Ishikawa (cell line): ENCODE measurements at regions not wholly inside any gene's neighbourhood (a gene's known extent, or its start where the extent isn't known, plus 50 kb on each side); places are given as distances from the start of the nearest gene placed in this dataset.

ENCODE experiments used
- CEBPB ChIP-seq: IDR thresholded peaks from 2 replicates; pipeline ENCODE4 v1.6.1; 2012
- EGR1 ChIP-seq: IDR thresholded peaks from 2 replicates; pipeline ENCODE4 v1.6.1; 2012
- EP300 ChIP-seq: IDR thresholded peaks from 2 replicates; pipeline ENCODE4 v1.6.1; 2012; ENCODE audit warnings: borderline replicate concordance
- FOXM1 ChIP-seq: IDR thresholded peaks from 2 replicates; pipeline ENCODE4 v1.6.1; 2012; ENCODE audit warnings: low read depth, borderline replicate concordance
- RAD21 ChIP-seq: IDR thresholded peaks from 2 replicates; pipeline ENCODE4 v1.6.1; 2012; ENCODE audit warnings: low read depth
- TAF1 ChIP-seq: IDR thresholded peaks from 2 replicates; pipeline ENCODE4 v1.6.1; 2012; ENCODE audit warnings: low read depth, mild to moderate bottlenecking
- TCF12 ChIP-seq: IDR thresholded peaks from 2 replicates; pipeline ENCODE4 v1.6.1; 2012; ENCODE audit warnings: low read depth
- YY1 ChIP-seq: IDR thresholded peaks from 2 replicates; pipeline ENCODE4 v1.6.1; 2012; ENCODE audit warnings: low read depth
- TF ChIP-seq, protein P1 (sequence below): IDR thresholded peaks from 2 replicates; pipeline ENCODE4 v1.6.1; 2012; ENCODE audit warnings: low read depth, mild to moderate bottlenecking
- TF ChIP-seq, protein P2 (sequence below): IDR thresholded peaks from 2 replicates; pipeline ENCODE4 v1.6.1; 2012
- TF ChIP-seq, protein P3 (sequence below): IDR thresholded peaks from 2 replicates; pipeline ENCODE4 v1.6.1; 2012

DNA sequence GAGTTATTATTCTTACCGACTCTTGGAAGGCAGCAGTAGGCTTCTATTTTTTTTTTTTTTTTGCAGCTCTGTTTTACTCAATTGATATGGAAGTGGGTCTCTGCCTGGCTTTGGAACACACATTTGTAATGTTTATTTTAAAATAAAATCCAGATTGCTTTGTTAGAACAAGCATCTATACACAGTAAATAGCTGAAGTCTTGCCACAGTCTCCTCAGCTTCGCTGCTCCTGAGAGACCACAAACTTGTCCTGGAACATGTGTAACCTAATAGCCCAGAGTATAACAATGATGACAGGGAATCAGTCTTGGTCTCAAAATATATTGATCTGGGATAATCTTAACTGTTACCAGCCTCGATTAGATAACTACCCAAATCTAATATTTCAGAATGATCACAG is 299.8 kb upstream of the NOX3 start:
- TF ChIP-seq, protein P1, sequence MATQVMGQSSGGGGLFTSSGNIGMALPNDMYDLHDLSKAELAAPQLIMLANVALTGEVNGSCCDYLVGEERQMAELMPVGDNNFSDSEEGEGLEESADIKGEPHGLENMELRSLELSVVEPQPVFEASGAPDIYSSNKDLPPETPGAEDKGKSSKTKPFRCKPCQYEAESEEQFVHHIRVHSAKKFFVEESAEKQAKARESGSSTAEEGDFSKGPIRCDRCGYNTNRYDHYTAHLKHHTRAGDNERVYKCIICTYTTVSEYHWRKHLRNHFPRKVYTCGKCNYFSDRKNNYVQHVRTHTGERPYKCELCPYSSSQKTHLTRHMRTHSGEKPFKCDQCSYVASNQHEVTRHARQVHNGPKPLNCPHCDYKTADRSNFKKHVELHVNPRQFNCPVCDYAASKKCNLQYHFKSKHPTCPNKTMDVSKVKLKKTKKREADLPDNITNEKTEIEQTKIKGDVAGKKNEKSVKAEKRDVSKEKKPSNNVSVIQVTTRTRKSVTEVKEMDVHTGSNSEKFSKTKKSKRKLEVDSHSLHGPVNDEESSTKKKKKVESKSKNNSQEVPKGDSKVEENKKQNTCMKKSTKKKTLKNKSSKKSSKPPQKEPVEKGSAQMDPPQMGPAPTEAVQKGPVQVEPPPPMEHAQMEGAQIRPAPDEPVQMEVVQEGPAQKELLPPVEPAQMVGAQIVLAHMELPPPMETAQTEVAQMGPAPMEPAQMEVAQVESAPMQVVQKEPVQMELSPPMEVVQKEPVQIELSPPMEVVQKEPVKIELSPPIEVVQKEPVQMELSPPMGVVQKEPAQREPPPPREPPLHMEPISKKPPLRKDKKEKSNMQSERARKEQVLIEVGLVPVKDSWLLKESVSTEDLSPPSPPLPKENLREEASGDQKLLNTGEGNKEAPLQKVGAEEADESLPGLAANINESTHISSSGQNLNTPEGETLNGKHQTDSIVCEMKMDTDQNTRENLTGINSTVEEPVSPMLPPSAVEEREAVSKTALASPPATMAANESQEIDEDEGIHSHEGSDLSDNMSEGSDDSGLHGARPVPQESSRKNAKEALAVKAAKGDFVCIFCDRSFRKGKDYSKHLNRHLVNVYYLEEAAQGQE = no peak
- no peak for TF ChIP-seq TAF1
- TF ChIP-seq EGR1 = no peak
- no peak for TF ChIP-seq EP300
- TF ChIP-seq, protein P2, sequence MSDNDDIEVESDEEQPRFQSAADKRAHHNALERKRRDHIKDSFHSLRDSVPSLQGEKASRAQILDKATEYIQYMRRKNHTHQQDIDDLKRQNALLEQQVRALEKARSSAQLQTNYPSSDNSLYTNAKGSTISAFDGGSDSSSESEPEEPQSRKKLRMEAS = no peak
- TF ChIP-seq CEBPB = no peak
- no peak for TF ChIP-seq YY1
- TF ChIP-seq, protein P3, sequence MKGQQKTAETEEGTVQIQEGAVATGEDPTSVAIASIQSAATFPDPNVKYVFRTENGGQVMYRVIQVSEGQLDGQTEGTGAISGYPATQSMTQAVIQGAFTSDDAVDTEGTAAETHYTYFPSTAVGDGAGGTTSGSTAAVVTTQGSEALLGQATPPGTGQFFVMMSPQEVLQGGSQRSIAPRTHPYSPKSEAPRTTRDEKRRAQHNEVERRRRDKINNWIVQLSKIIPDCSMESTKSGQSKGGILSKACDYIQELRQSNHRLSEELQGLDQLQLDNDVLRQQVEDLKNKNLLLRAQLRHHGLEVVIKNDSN = no peak
- TF ChIP-seq FOXM1 = no peak
- no peak for TF ChIP-seq RAD21
- no peak for TF ChIP-seq TCF12
